WERI-Rb-1 (cell line): ENCODE measurements at regions not wholly inside any gene's neighbourhood (a gene's known extent, or its start where the extent isn't known, plus 50 kb on each side); places are given as distances from the start of the nearest gene placed in this dataset.

Source experiments
- DNase-seq: peaks from one replicate; pipeline ENCODE4 v3.0.0-alpha.2; 2020
- H3K27ac ChIP-seq: fragments of 250-450 bp; sonication (Bioruptor Pico); 2 replicates; pipeline ENCODE4 v1.5.1; 2020; ENCODE audit warnings: mild to moderate bottlenecking, moderate library complexity
- H3K27me3 ChIP-seq: fragments of 250-450 bp; sonication (Bioruptor Pico); 2 replicates; pipeline ENCODE4 v1.5.1; 2021; ENCODE audit warnings: mild to moderate bottlenecking, low read depth, moderate library complexity; ENCODE audit not compliant: insufficient read depth, severe bottlenecking
- H3K36me3 ChIP-seq: fragments of 250-450 bp; sonication (Bioruptor Pico); 2 replicates; pipeline ENCODE4 v1.5.1; 2020; ENCODE audit warnings: mild to moderate bottlenecking, moderate library complexity
- H3K4me3 ChIP-seq: 2 replicates; pipeline ENCODE4 v1.5.1; 2011; ENCODE audit warnings: low read depth, mild to moderate bottlenecking, control low read depth, low read length
- H3K9me3 ChIP-seq: fragments of 250-450 bp; sonication (Bioruptor Pico); 2 replicates; pipeline ENCODE4 v1.5.1; 2021; ENCODE audit warnings: mild to moderate bottlenecking, moderate library complexity; ENCODE audit not compliant: severe bottlenecking
- TF ChIP-seq, protein P1 (sequence below): IDR thresholded peaks from 2 replicates; pipeline ENCODE4 v1.5.1; 2011; ENCODE audit warnings: low read depth, mild to moderate bottlenecking, control low read depth, inconsistent platforms, low read length

DNA sequence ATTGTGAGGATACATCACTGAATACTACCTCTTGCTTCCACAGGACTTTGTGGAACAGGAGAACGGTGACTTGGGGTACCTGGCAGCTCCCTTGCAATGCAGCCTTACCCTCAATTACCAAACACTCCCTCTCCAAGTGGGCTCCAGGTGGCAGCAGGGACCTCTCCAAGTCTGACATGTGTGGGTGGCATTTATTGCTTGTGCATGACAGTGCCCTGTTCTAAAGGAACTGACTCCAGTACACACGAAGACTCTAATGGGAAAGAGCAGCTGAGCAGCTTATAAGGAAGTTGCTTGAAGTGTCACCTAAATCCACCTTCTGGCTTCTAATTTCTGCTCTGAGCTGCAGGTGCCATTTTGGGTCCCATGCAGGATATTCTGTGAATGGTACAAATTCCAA lies 174.1 kb upstream of the SLCO3A1 start:
- Histone ChIP-seq H3K27ac (no peak overlapping the region), H3K27me3 (peaks cover 39% of the 10 kb centered on the region), H3K36me3 (no peaks in the 10 kb centered on the region), H3K4me3 (no peak overlapping the region), H3K9me3 (peaks cover 2% of the 10 kb centered on the region)
- TF ChIP-seq, protein P1, sequence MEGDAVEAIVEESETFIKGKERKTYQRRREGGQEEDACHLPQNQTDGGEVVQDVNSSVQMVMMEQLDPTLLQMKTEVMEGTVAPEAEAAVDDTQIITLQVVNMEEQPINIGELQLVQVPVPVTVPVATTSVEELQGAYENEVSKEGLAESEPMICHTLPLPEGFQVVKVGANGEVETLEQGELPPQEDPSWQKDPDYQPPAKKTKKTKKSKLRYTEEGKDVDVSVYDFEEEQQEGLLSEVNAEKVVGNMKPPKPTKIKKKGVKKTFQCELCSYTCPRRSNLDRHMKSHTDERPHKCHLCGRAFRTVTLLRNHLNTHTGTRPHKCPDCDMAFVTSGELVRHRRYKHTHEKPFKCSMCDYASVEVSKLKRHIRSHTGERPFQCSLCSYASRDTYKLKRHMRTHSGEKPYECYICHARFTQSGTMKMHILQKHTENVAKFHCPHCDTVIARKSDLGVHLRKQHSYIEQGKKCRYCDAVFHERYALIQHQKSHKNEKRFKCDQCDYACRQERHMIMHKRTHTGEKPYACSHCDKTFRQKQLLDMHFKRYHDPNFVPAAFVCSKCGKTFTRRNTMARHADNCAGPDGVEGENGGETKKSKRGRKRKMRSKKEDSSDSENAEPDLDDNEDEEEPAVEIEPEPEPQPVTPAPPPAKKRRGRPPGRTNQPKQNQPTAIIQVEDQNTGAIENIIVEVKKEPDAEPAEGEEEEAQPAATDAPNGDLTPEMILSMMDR: no peak
- DNase-seq: no peak

DNA sequence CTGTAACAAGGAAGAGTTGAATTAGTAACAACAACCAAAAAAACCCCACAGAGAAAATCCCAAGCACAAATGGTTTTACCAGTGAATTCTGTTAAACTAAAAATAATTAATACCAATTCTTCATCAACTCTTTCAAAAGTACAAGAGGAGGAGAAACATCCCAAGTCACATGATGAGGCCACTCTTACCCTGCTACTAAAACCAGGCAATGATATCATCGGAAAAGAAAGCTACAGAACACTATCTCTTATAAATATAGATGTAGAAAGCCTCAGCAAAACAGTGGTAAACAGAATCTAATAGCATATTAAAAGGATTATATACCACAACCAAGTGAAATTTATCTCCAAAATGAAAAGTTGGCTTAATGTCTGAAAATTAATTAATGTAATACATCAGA lies 168.1 kb upstream of the SLCO3A1 start:
- peaks cover 49% of the 10 kb centered on the region for H3K27me3 ChIP-seq
- TF ChIP-seq, protein P1: no peak
- DNase-seq: no peak
- no peak overlapping the region for H3K27ac ChIP-seq
- no peak overlapping the region for H3K4me3 ChIP-seq
- H3K9me3 ChIP-seq: no peaks in the 10 kb centered on the region
- H3K36me3 ChIP-seq: no peaks in the 10 kb centered on the region

DNA sequence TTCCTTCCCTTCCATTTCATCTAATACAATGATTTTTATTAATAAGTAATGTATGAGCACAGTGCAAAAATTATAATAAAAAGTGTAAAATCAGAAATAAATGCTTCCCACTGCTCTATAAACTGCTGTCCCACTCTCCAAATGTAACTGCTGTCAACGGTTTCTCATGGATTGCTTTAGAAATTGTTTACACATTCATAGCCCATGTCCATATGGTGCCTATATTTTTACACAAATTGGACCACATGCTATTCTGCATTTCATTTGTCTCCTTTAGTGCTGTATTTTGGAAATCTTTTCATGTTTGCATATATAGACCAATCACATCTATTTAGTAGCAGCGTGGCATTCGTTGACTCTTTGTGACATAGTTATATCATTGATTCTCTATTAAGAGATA lies 164.7 kb upstream of the SLCO3A1 start:
- no peaks in the 10 kb centered on the region for H3K36me3 ChIP-seq
- no peak overlapping the region for H3K4me3 ChIP-seq
- DNase-seq: no peak
- no peaks in the 10 kb centered on the region for H3K9me3 ChIP-seq
- no peak overlapping the region for H3K27ac ChIP-seq
- H3K27me3 ChIP-seq: peaks cover 60% of the 10 kb centered on the region
- TF ChIP-seq, protein P1: no peak

DNA sequence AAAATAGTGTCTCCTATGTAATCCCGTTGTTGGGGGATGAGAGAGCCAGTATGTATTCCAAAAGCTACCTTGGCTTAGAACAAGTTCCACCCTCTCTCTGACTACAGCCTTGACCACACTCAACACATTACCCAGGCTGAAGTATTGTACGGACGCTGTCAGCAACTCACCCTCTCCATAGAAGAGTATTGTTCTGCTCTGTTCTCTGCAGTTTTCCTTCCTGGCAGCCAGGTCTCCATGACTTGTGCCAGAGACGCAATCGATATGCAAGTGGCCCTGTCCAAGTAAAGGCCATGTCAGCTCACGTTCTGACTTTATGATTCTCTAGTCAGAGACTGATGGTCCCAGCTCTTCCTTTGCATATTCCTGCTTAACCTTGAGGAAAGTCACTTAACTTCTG lies 164.1 kb upstream of the SLCO3A1 start:
- peaks cover 63% of the 10 kb centered on the region for H3K27me3 ChIP-seq
- H3K4me3 ChIP-seq: no peak overlapping the region
- H3K27ac ChIP-seq: no peak overlapping the region
- H3K9me3 ChIP-seq: no peaks in the 10 kb centered on the region
- no peaks in the 10 kb centered on the region for H3K36me3 ChIP-seq
- TF ChIP-seq, protein P1: no peak
- no peak for DNase-seq

DNA sequence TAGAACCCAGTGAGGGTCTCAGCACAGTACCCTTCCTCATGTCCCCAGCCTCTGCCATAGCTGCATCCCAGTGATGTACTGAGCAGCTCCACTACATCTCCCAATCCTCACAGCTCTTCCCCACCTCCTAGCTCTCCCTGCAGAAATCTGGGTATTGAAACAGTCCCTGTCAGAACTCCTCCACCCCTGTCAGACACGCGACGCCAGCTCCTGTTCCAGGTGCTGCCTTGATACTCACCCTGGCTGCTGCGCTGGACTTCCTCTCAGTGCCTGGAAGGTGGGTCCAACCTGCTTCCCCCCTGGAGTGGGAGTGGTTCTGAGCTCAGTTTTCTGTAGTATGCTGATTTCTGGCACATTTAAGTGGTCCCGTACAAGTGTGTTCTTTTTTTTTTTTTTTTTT lies 160.9 kb upstream of the SLCO3A1 start:
- TF ChIP-seq, protein P1: no peak
- Histone ChIP-seq H3K27me3 (peaks cover 79% of the 10 kb centered on the region), H3K27ac (no peak overlapping the region), H3K4me3 (no peak overlapping the region), H3K36me3 (no peaks in the 10 kb centered on the region), H3K9me3 (no peaks in the 10 kb centered on the region)
- DNase-seq: no peak

DNA sequence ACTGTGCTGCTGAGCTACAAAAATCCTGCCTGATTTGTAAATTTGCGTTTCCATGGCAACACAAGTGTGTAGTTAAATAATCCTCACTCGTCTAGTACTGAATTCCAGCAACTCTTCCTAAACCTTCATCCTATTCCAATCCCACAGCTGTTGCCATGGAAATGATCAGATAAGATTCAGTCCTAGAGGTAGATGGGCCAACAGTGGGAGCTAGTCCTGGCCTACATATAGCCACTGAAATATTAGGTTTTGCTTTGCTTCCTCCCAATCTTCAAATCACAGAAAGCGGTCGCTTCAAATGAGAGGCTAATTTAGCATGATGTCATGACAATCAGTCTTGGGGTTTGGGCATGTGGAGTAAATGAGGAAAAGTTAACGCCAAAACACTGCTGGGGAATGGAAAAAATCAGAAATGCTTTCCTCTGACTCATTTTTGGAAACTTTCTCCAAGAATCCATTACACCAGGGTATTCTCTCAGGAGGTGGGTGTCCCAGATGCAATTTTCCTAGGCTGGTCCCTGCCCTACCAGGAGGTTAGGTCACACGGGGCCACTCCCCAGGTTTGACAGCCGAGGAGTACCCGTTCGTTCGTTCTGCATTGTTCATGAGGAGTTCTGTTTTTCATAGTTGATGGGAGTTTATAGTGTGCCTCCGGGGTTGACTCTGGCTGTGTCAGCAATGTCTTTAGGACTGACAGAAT lies 159.2 kb upstream of the SLCO3A1 start:
- H3K27me3 ChIP-seq: peaks cover 79% of the 10 kb centered on the region
- DNase-seq: no peak
- no peaks in the 10 kb centered on the region for H3K9me3 ChIP-seq
- TF ChIP-seq, protein P1: no peak
- no peak overlapping the region for H3K27ac ChIP-seq
- no peaks in the 10 kb centered on the region for H3K36me3 ChIP-seq
- no peak overlapping the region for H3K4me3 ChIP-seq
